ENCODE measurements at regions not wholly inside any gene's neighbourhood (a gene's known extent, or its start where the extent isn't known, plus 50 kb on each side); places are given as distances from the start of the nearest gene placed in this dataset.

- TF ChIP-seq, protein P1, sequence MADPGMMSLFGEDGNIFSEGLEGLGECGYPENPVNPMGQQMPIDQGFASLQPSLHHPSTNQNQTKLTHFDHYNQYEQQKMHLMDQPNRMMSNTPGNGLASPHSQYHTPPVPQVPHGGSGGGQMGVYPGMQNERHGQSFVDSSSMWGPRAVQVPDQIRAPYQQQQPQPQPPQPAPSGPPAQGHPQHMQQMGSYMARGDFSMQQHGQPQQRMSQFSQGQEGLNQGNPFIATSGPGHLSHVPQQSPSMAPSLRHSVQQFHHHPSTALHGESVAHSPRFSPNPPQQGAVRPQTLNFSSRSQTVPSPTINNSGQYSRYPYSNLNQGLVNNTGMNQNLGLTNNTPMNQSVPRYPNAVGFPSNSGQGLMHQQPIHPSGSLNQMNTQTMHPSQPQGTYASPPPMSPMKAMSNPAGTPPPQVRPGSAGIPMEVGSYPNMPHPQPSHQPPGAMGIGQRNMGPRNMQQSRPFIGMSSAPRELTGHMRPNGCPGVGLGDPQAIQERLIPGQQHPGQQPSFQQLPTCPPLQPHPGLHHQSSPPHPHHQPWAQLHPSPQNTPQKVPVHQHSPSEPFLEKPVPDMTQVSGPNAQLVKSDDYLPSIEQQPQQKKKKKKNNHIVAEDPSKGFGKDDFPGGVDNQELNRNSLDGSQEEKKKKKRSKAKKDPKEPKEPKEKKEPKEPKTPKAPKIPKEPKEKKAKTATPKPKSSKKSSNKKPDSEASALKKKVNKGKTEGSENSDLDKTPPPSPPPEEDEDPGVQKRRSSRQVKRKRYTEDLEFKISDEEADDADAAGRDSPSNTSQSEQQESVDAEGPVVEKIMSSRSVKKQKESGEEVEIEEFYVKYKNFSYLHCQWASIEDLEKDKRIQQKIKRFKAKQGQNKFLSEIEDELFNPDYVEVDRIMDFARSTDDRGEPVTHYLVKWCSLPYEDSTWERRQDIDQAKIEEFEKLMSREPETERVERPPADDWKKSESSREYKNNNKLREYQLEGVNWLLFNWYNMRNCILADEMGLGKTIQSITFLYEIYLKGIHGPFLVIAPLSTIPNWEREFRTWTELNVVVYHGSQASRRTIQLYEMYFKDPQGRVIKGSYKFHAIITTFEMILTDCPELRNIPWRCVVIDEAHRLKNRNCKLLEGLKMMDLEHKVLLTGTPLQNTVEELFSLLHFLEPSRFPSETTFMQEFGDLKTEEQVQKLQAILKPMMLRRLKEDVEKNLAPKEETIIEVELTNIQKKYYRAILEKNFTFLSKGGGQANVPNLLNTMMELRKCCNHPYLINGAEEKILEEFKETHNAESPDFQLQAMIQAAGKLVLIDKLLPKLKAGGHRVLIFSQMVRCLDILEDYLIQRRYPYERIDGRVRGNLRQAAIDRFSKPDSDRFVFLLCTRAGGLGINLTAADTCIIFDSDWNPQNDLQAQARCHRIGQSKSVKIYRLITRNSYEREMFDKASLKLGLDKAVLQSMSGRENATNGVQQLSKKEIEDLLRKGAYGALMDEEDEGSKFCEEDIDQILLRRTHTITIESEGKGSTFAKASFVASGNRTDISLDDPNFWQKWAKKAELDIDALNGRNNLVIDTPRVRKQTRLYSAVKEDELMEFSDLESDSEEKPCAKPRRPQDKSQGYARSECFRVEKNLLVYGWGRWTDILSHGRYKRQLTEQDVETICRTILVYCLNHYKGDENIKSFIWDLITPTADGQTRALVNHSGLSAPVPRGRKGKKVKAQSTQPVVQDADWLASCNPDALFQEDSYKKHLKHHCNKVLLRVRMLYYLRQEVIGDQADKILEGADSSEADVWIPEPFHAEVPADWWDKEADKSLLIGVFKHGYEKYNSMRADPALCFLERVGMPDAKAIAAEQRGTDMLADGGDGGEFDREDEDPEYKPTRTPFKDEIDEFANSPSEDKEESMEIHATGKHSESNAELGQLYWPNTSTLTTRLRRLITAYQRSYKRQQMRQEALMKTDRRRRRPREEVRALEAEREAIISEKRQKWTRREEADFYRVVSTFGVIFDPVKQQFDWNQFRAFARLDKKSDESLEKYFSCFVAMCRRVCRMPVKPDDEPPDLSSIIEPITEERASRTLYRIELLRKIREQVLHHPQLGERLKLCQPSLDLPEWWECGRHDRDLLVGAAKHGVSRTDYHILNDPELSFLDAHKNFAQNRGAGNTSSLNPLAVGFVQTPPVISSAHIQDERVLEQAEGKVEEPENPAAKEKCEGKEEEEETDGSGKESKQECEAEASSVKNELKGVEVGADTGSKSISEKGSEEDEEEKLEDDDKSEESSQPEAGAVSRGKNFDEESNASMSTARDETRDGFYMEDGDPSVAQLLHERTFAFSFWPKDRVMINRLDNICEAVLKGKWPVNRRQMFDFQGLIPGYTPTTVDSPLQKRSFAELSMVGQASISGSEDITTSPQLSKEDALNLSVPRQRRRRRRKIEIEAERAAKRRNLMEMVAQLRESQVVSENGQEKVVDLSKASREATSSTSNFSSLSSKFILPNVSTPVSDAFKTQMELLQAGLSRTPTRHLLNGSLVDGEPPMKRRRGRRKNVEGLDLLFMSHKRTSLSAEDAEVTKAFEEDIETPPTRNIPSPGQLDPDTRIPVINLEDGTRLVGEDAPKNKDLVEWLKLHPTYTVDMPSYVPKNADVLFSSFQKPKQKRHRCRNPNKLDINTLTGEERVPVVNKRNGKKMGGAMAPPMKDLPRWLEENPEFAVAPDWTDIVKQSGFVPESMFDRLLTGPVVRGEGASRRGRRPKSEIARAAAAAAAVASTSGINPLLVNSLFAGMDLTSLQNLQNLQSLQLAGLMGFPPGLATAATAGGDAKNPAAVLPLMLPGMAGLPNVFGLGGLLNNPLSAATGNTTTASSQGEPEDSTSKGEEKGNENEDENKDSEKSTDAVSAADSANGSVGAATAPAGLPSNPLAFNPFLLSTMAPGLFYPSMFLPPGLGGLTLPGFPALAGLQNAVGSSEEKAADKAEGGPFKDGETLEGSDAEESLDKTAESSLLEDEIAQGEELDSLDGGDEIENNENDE (IDR thresholded peaks at IDR 0.05; ENCODE audit: insufficient replicate concordance, low read length), result no peak
Observed at GRCh38 chr5:18181575-18181974, 547.3 kb downstream of the TAF11L14 start (continued).

Measured in H1 (cell line).